Uterus (tissue), 2 donors: ENCODE measurements at regions not wholly inside any gene's neighbourhood (a gene's known extent, or its start where the extent isn't known, plus 50 kb on each side); places are given as distances from the start of the nearest gene placed in this dataset.

Experiments used
- CTCF ChIP-seq, 4 experiments: fragments of 200-600 bp in 2 of 4; fragments of 450-650 bp in 2 of 4; sonication (generic) in 2 of 4; IDR thresholded peaks; one replicate each; pipeline ENCODE4 v1.5.1; 2016 to 2019; ENCODE audit warnings: antibody characterized with exemption in 4 of 4, mild to moderate bottlenecking in 2 of 4, moderate library complexity in 1 of 4
- POLR2A ChIP-seq, 2 donors: fragments of 450-650 bp; IDR thresholded peaks; one replicate each; pipeline ENCODE4 v1.6.1; 2016; ENCODE audit warnings: antibody characterized with exemption in 2 of 2, mild to moderate bottlenecking in 1 of 2, moderate library complexity in 1 of 2

- no peak for TF ChIP-seq CTCF (IDR thresholded peaks at IDR 0.05)
- TF ChIP-seq POLR2A (IDR thresholded peaks at IDR 0.05) = no peak
Observed at GRCh38 chr7:95700917-95701316, 71.4 kb upstream of the DYNC1I1 start.
